Activated naive CD8-positive, alpha-beta T cell treated with anti-CD3 and anti-CD28 coated beads for 36 hours (primary cell): ENCODE measurements at regions not wholly inside any gene's neighbourhood (a gene's known extent, or its start where the extent isn't known, plus 50 kb on each side); places are given as distances from the start of the nearest gene placed in this dataset.

Experiments
- DNase-seq: peaks from one replicate; pipeline ENCODE4 v3.0.0; 2021
- H3K27ac Mint-ChIP-seq: one replicate; pipeline ENCODE4 v1.8.0; 2022; ENCODE audit warnings: mild to moderate bottlenecking, moderate library complexity, mixed read lengths
- H3K27me3 Mint-ChIP-seq: one replicate; pipeline ENCODE4 v1.8.0; 2022; ENCODE audit warnings: mild to moderate bottlenecking, mixed read lengths
- H3K36me3 Mint-ChIP-seq: one replicate; pipeline ENCODE4 v1.8.0; 2021; ENCODE audit warnings: mild to moderate bottlenecking, mixed read lengths
- H3K4me1 Mint-ChIP-seq: one replicate; pipeline ENCODE4 v1.8.0; 2021; ENCODE audit warnings: mixed read lengths
- H3K4me3 Mint-ChIP-seq: one replicate; pipeline ENCODE4 v1.8.0; 2022; ENCODE audit warnings: mild to moderate bottlenecking, moderate library complexity, mixed read lengths
- H3K9me3 Mint-ChIP-seq: one replicate; pipeline ENCODE4 v1.8.0; 2022; ENCODE audit warnings: mixed read lengths

DNA sequence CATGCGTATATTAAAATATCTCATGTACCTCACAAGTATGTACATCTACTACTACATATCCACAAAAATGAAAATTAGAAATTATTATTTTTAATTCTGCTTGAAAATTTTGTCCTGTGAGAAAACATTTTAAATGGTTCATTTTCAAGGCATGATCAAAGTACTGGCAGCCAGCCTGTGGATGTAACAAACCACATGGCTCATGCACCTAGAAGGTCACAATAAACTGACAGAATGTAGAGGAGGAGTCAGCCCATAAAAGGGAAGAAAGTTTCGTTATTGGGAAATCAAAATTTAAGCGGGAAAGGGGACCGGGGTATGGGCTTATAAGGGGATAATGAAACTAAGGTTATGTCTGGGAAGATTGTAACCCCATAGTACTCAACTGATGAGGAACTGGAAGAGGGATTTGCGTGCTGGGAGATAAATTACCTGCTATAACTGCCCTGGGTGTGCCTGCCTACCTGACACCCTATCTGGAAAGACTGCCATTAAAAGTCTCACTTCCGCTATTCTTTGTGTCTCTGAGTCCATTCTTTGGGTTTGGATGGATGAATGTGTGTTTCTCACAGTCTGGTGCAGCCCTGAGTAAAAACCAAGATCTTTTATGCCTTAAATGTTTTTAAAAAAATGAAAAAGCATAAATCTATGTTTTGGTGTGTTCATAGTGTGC is 62.2 kb upstream of the PCED1B start:
- Mint-ChIP-seq H3K4me3 (no peak overlapping the region), H3K27me3 (peaks cover 4% of the 10 kb centered on the region), H3K4me1 (peaks cover 2% of the 10 kb centered on the region), H3K9me3 (no peaks in the 10 kb centered on the region), H3K36me3 (no peaks in the 10 kb centered on the region), H3K27ac (no peak overlapping the region)
- DNase-seq = no peak

GRCh38 chr12:47017901-47018475 is 61.4 kb upstream of the PCED1B start:
- Mint-ChIP-seq H3K4me1 (peaks cover 2% of the 10 kb centered on the region), H3K4me3 (no peak overlapping the region), H3K27me3 (peaks cover 4% of the 10 kb centered on the region), H3K27ac (no peak overlapping the region), H3K9me3 (no peaks in the 10 kb centered on the region), H3K36me3 (no peaks in the 10 kb centered on the region)
- DNase-seq = no peak

- Mint-ChIP-seq H3K4me3 (no peak overlapping the region), H3K9me3 (no peaks in the 10 kb centered on the region), H3K27ac (no peak overlapping the region), H3K36me3 (no peaks in the 10 kb centered on the region), H3K27me3 (peaks cover 4% of the 10 kb centered on the region), H3K4me1 (peaks cover 2% of the 10 kb centered on the region)
- DNase-seq = no peak
Measured at GRCh38 chr12:47020211-47020821, 59.1 kb upstream of the PCED1B start.

DNA sequence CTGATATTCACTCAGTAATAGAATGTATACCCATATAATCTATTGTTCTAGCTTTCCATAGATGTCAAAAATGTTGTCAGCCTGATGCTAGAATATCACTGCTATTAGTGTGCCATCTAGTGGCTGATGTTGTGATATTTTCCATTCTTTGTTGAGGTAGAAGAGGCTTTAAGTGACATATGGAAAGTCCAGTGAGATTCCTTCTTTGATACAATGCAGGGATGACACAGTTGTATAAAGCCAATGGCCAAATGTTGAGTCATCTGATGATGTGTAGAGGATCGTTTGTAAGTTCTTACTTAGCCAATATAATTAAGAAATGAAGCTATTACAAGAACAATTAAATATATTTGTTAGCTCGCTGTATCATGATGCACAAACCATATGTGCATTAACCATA is 58.1 kb upstream of the PCED1B start:
- Mint-ChIP-seq H3K27ac (no peak overlapping the region), H3K27me3 (peaks cover 7% of the 10 kb centered on the region), H3K36me3 (no peaks in the 10 kb centered on the region), H3K4me1 (peaks cover 2% of the 10 kb centered on the region), H3K4me3 (no peak overlapping the region), H3K9me3 (no peaks in the 10 kb centered on the region)
- DNase-seq = no peak

- Mint-ChIP-seq H3K9me3 (no peaks in the 10 kb centered on the region), H3K27me3 (peaks cover 4% of the 10 kb centered on the region), H3K36me3 (no peaks in the 10 kb centered on the region), H3K4me1 (peaks cover 2% of the 10 kb centered on the region), H3K4me3 (no peak overlapping the region), H3K27ac (no peak overlapping the region)
- DNase-seq = no peak
Measured at GRCh38 chr12:47022296-47022695, 57.1 kb upstream of the PCED1B start.

- Mint-ChIP-seq H3K4me1 (peaks cover 2% of the 10 kb centered on the region), H3K27me3 (peaks cover 4% of the 10 kb centered on the region), H3K9me3 (no peaks in the 10 kb centered on the region), H3K4me3 (no peak overlapping the region), H3K27ac (no peak overlapping the region), H3K36me3 (no peaks in the 10 kb centered on the region)
- no peak for DNase-seq
Measured at GRCh38 chr12:47023311-47023710, 56.1 kb upstream of the PCED1B start.

DNA sequence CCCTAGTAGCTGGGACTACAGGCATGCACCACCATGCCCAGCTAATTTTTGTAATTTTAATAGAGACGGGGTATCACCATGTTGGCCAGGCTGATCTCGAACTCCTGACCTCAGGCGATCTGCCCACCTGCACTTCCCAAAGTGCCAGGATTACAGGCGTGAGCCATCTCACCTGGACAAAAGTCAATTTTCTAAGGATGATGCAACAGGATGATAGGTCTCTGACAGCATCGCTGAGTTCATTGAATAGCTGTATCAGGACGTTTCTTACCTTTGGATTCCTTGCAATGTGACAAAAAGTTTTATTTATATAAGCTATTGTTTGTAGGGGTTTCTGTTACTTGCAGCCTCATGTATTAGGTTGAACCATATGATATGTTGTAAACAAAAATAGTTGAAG is 55.5 kb upstream of the PCED1B start:
- peaks cover 4% of the 10 kb centered on the region for H3K27me3 Mint-ChIP-seq
- no peaks in the 10 kb centered on the region for H3K36me3 Mint-ChIP-seq
- no peak overlapping the region for H3K27ac Mint-ChIP-seq
- H3K4me3 Mint-ChIP-seq = no peak overlapping the region
- H3K9me3 Mint-ChIP-seq = no peaks in the 10 kb centered on the region
- peaks cover 2% of the 10 kb centered on the region for H3K4me1 Mint-ChIP-seq
- DNase-seq = no peak

GRCh38 chr12:47024463-47024862 is 55.0 kb upstream of the PCED1B start:
- Mint-ChIP-seq H3K4me3 (no peak overlapping the region), H3K9me3 (no peaks in the 10 kb centered on the region), H3K27ac (no peak overlapping the region), H3K36me3 (no peaks in the 10 kb centered on the region), H3K27me3 (peaks cover 4% of the 10 kb centered on the region), H3K4me1 (peaks cover 4% of the 10 kb centered on the region)
- DNase-seq = no peak

GRCh38 chr12:47025349-47025748 is 54.1 kb upstream of the PCED1B start:
- Mint-ChIP-seq H3K4me3 (no peak overlapping the region), H3K9me3 (no peaks in the 10 kb centered on the region), H3K27me3 (peaks cover 4% of the 10 kb centered on the region), H3K27ac (no peak overlapping the region), H3K4me1 (peaks cover 4% of the 10 kb centered on the region), H3K36me3 (no peaks in the 10 kb centered on the region)
- no peak for DNase-seq

DNA sequence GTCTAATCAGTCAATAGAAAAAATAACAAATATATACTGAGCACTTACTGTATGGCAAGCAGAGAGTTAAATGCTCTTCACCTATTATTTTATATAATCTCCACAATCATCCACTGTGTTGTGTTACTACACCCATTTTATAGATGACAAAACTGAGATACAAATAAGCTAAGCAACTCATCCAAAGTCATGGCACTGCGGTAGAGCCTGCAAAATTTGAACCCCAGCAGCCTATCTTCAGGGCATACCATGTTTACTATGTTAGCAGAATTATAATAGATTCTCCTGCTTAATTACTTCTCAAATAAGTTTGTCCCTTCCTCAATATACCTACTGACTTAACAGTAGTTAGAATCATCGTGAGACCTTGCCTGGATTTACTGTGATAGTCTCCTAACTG is 53.6 kb upstream of the PCED1B start:
- H3K27ac Mint-ChIP-seq = no peak overlapping the region
- DNase-seq = no peak
- no peaks in the 10 kb centered on the region for H3K36me3 Mint-ChIP-seq
- H3K9me3 Mint-ChIP-seq = no peaks in the 10 kb centered on the region
- H3K4me3 Mint-ChIP-seq = no peak overlapping the region
- peaks cover 4% of the 10 kb centered on the region for H3K27me3 Mint-ChIP-seq
- peaks cover 4% of the 10 kb centered on the region for H3K4me1 Mint-ChIP-seq

DNA sequence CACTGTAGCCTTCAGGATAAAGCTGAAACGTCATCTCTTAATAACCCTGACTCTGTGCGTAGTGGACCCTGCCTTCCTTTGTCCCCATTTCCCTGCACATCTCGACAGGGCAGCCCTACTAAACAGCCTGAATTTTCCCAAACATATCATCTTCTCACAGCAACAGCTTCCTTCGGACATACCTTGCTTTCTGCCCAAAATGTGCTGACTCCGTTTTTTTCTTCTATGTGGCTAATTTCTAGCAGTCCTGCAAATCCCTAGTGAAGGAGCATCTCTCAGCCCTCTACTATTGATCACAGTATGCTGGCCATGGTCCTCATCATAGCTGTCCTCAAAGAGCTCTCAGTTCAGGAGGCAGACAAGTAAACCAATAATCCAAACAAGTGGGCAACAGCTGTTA is 53.1 kb upstream of the PCED1B start:
- no peaks in the 10 kb centered on the region for H3K9me3 Mint-ChIP-seq
- peaks cover 4% of the 10 kb centered on the region for H3K27me3 Mint-ChIP-seq
- H3K27ac Mint-ChIP-seq = no peak overlapping the region
- peaks cover 4% of the 10 kb centered on the region for H3K4me1 Mint-ChIP-seq
- H3K36me3 Mint-ChIP-seq = no peaks in the 10 kb centered on the region
- H3K4me3 Mint-ChIP-seq = no peak overlapping the region
- DNase-seq = no peak
